Amniotic stem cell (primary cell): ENCODE measurements at regions not wholly inside any gene's neighbourhood (a gene's known extent, or its start where the extent isn't known, plus 50 kb on each side); places are given as distances from the start of the nearest gene placed in this dataset.

Source experiments
- DNase-seq: peaks from one replicate; lab custom pipeline; 2025; lab: John Stamatoyannopoulos, UW

DNA sequence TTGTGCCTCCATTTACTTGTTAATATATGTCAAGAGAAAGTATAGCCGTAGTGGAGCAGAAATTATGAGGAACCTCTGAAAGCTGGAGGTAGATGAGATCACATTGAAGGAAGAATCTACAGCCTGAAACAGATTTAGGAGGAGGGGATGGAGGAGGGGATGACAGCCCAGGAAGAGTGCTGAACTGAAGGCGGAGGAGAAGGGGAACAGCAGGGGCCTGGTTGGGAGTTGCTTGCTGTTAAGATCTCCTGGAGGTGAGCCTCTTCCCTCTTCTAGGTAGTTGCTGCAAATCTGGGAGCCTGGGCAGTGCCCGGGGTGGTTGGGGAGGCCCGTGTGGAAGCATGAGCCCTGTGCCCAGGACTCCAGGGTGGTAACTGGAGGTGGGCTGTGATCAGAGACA, 111.8 kb upstream of the SEMA6A start:
- DNase-seq: no peak

DNA sequence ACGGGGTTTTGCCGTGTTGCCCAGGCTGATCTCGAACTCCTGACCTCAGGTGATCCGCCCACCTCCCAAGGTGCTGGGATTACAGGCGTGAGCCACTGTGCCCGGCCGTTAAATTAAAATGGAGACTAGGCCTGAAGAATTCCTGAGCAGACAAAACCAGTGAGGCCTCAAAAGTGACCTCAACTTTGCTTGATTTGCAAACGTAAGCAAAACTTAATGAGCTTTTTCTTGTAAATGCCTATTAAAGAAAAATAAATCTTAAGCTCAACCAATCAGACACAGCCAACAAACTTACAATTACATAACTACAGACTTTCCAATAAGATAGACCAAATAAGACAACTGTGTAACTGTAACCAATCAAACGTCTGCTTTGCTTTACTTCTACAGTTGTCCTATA, 111.3 kb upstream of the SEMA6A start:
- no peak for DNase-seq

DNA sequence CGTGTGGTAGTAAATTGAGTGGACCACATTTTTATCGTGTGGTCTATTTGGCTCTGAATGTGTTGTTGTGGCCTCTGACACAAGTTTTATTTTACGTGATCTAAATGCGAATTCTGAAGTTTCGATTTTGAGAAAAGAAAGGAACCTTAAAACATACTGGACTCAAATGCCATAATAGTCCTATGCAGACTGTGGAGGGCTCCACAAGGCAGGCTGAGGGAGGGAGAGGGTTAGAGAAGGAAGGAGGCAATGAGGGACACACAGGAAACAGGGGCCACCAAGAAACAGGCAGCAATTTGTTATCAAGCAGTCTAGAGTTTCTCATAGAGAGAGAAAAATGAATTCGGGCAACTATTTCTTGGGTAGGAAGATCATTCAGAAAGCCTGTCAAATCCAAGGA, 110.4 kb upstream of the SEMA6A start:
- no peak for DNase-seq

- DNase-seq: no peak
Observed at GRCh38 chr5:116681334-116682013, 106.9 kb upstream of the SEMA6A start.

DNA sequence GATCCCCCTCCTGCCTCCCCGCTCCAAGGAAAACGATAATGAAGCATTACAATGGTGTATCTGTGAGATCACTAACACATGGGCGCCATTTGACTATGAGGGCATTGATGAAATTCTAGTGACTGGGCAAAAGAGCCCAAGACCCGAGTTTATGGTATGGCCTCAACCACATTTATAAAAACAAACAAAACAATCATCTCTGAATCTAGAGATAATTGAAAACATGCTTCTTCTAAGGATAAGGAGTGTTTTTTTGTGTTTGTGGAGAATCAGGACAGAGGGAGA, 100.9 kb upstream of the SEMA6A start:
- no peak for DNase-seq

- DNase-seq: no peak
Observed at GRCh38 chr5:116674881-116675625, 100.4 kb upstream of the SEMA6A start.

- DNase-seq: no peak
Observed at GRCh38 chr5:116673453-116673852, 98.8 kb upstream of the SEMA6A start.

GRCh38 chr5:116672203-116672602, 97.6 kb upstream of the SEMA6A start:
- DNase-seq: no peak

DNA sequence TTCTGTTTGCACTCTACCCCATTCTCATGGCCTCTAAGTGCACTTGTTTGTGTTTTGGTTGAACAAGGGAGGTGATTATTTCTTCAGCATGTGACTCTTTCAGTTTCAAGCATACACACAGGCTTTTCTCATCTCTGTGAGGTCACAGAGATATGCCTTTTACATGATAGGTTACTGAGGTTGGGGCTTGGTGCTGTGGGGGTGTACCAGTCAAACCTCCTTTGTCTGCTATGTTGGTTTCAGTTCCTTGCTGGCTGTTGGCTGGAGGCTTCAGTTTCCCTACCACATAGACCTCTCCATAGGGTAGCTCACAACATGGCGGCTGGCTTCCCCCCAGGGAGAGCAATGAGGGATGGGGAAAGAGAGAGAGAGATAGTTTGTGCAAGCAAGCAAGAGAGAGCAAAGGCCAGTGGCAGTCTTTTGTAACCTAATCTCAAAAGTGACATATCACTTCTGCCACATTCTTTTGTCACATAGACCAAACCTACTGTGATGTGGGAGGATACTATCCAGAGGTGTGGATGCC, 96.7 kb upstream of the SEMA6A start:
- no peak for DNase-seq

DNA sequence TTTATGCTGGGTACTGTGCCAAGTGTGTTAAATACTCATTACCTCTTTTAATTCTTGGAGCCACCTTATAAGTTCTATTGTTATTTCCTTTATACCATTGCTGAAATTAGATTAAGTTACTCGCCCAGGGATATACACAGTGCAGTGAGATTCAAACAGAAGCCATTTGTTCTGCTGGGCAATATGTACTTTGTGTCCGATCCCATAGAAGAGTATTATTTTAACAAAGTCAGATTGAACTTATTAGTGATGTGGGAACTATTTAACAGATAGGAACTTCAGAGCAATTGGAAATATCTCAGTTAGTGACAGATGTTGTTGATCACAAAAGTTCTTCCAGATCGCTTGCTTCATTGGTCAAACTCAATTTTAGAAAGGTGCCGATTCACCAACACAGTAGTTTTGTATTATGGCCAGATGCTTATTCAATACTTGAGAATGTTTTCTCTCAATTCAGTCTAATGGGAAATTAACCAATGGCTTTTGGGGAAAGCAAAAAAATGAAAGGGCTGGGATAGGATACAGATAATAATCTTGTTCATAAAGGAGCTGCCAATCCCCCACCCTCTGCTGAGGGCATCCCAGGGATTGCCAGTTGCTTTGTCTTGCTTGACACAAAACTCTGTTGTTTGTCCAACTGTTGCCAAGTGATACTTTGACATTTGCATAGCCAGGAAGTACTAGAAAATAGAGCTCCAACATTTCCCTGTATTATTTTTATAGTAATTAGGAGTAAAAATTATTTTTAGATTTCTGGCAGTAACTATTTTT, 94.8 kb upstream of the SEMA6A start:
- DNase-seq: no peak

DNA sequence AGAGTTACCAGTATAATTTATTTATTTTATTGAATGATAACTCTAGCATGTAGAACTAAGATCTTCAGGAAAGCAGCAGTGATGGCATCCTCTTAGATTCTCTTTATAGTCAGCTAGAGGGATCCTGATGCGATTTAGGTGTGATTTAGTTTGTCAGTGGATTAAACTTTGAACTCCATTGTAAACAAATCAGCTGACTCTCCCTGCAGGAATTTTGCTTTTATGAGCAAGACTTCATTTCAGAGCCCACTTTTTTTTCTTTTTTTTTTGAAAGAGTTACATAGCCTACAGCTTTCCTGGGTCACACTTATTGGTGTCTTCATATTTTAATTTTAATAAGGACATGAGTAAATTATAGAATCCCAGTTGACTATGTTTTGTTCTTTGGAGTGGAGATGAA, 93.8 kb upstream of the SEMA6A start:
- DNase-seq: no peak

DNA sequence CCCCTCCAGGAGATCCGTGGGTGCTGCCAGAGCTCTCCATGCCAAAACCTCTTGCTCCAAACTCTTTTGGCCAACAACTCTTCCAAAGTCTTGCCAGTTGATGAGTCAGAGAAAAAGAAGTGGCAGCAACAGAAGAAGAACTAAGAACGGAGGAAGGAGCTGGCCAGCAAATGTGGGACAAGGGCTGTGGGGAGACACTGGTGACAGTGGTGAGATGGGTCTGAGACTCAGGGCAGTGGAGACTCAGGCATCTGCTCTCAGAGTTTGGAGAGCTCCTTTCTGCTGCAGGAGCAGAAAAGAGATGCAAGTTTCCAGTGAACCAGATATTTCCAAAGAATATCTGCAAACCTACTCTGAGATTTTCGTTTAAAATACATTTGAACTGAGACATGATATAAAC, 92.3 kb upstream of the SEMA6A start:
- no peak for DNase-seq

- no peak for DNase-seq
Observed at GRCh38 chr5:116664988-116665387, 90.4 kb upstream of the SEMA6A start.

GRCh38 chr5:116663081-116663480, 88.5 kb upstream of the SEMA6A start:
- no peak for DNase-seq

DNA sequence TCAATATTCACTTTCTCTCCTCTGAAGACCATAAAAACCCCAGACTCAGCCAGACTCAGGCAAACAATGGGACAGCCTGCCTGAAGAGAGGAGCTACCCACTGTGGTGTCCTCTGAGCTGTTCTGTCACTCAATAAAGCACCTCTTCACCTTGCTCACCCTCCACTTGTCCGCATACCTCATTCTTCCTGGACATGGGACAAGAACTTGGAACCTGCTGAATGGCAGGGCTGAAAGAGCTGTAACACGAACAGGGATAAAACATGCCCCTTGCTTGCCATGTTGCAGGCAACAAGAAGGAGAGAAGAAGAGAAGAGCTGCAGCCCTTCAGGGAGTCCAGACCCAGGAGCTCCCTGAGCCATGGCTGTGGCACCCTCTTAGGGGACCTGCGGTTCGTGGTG, 86.8 kb upstream of the SEMA6A start:
- DNase-seq: no peak

DNA sequence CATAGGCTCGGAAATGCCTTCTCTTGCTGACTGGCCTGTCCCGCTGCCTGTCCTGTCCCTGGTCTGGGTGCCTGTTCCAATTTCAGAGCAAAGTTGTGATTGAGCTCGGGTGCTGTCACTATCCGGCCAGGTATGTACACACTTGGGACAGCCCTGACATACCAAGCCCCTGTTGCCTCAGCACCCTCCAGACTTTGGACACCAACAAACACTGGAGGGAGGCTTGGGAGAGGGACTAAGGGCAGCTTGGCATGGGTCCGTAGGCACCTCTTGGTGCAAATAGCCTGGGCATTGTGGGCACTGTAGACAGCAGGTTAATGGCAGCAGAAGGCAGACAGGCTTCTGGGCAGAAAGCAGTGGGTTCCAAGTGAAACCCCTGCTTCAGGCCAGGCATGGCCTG, 86.3 kb upstream of the SEMA6A start:
- DNase-seq: no peak

- DNase-seq: no peak
Observed at GRCh38 chr5:116658830-116659229, 84.2 kb upstream of the SEMA6A start.

DNA sequence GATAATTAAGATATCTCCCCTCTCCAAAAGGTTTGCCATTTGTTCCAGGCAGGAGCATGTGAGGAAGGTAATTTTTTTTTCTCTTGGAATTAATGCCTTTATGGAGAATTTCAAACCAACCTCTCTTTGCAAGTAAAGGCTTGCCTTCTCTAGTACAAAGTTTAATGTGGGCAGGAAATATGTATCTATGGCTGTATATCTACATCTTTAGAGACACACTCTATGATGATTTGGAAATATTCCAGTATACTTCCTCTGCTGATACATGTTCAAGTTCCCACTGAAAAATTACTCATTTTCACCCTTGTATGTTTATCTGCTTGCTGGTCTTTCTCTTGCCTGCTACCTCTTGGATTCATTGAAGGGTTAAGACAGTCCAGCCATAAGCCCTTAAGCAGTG, 83.5 kb upstream of the SEMA6A start:
- no peak for DNase-seq

- DNase-seq: no peak
Observed at GRCh38 chr5:116655431-116655830, 80.8 kb upstream of the SEMA6A start.

GRCh38 chr5:116654925-116655324, 80.3 kb upstream of the SEMA6A start:
- no peak for DNase-seq

GRCh38 chr5:116652903-116653302, 78.3 kb upstream of the SEMA6A start:
- no peak for DNase-seq

DNA sequence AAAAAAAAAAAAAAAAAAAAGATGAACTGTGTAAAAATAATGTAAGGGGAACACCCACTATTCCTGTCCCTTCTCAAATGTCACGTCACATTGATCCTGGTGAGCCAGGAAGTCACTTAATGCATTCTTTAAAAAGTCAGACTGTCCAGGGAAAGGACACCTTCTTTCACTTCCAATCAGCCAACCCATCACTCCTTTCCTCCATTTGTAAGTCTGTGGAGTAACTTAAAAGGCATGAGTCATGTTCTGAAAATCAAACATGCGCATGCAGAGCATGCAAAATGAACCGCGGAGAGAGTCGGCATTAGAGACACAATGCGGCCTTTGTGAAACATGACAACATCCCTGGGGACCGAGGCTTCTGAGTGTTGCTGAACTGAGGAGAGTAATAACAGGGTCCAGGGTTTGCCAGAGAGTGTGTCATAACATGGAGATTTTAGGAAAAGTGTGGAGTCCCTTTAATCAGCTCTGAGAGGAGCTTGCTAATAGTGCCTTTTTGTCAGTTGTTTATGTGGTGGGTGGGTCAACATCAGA, 77.6 kb upstream of the SEMA6A start:
- DNase-seq: no peak

DNA sequence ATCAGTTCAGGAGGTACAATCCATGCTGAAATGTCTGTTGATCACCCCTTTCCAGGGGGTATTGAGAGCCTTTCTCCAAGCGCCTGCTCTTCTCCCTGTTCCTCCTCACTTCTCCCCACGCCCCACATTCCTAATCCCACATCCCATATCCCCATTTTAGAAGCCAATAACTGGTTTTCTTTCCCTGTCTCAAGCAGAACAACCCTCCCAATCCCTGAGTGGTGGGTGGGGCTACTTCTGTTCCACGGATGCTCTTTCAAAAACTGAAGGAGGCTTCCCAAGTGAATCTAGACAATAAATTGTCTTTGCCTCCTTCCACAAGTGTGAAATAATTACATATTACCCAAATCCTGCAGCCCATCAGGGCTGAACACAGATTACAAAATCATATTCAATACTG, 77.0 kb upstream of the SEMA6A start:
- DNase-seq: no peak
